Peyer's patch (tissue), 4 donors: ENCODE measurements at regions not wholly inside any gene's neighbourhood (a gene's known extent, or its start where the extent isn't known, plus 50 kb on each side); places are given as distances from the start of the nearest gene placed in this dataset.

ENCODE experiments used
- CTCF ChIP-seq, 6 experiments: fragments of 450-650 bp in 4 of 6; fragments of 200-600 bp in 2 of 6; sonication (generic) in 1 of 6; IDR thresholded peaks; one replicate each; pipeline ENCODE4 v1.5.1; 2017 to 2019; ENCODE audit warnings: antibody characterized with exemption in 6 of 6, mild to moderate bottlenecking in 3 of 6, moderate library complexity in 1 of 6
- POLR2A ChIP-seq, 2 donors: fragments of 450-650 bp; IDR thresholded peaks; one replicate each; pipeline ENCODE4 v1.5.1; 2017; ENCODE audit warnings: antibody characterized with exemption in 2 of 2, mild to moderate bottlenecking in 2 of 2, moderate library complexity in 2 of 2

DNA sequence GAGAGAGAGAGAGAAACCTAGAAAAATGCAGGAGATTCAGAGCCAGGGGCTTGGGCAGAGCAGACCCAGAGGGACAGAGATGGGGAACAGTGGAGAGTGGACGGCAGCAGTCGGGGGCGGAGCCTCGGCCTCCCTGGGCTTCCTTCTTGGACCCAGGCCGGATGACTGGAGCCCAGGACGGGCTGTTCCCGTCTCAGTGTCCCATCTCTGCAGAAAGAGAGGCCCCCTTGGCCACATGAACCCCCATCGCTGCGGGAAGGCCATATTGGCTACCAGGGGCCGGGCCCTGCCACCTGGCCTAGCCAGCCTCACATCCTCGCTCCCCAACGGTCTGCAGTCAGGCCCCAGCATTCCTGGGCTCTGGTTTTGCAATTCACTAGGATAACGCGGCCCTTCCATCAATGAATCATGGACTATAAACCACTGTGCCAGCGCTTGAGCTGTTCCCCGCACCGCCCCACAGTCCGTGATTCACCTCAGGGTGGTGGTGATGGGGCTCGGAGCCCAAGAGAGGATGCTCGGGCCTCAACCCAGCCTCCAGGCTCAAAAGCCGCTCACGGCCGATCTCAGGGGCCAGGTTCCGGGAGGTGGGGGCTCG lies 116.5 kb downstream of the RFLNA start:
- TF ChIP-seq POLR2A (IDR thresholded peaks at IDR 0.05): no peak
- TF ChIP-seq CTCF (IDR thresholded peaks at IDR 0.05): no peak
